Gastrocnemius medialis (tissue), 4 donors: ENCODE measurements at regions not wholly inside any gene's neighbourhood (a gene's known extent, or its start where the extent isn't known, plus 50 kb on each side); places are given as distances from the start of the nearest gene placed in this dataset.

Experiments used
- POLR2A ChIP-seq, 2 donors: fragments of 450-650 bp; IDR thresholded peaks; one replicate each; pipeline ENCODE4 v1.6.1; 2017; ENCODE audit warnings: antibody characterized with exemption in 2 of 2, mild to moderate bottlenecking in 2 of 2, moderate library complexity in 2 of 2
- TF ChIP-seq, protein P1 (sequence below), 5 experiments: fragments of 450-650 bp in 3 of 5; fragments of 200-600 bp in 2 of 5; sonication (generic) in 2 of 5; IDR thresholded peaks in 4 of 5; conservative IDR thresholded peaks in 1 of 5; 1 replicate in 4 of 5; 2 replicates in 1 of 5; pipeline ENCODE4 v1.5.1; 2016 to 2019; ENCODE audit warnings: antibody characterized with exemption in 5 of 5, mild to moderate bottlenecking in 3 of 5, moderate library complexity in 3 of 5

GRCh38 chr3:152517502-152517901 lies 248.8 kb downstream of the MBNL1 start:
- TF ChIP-seq, protein P1, sequence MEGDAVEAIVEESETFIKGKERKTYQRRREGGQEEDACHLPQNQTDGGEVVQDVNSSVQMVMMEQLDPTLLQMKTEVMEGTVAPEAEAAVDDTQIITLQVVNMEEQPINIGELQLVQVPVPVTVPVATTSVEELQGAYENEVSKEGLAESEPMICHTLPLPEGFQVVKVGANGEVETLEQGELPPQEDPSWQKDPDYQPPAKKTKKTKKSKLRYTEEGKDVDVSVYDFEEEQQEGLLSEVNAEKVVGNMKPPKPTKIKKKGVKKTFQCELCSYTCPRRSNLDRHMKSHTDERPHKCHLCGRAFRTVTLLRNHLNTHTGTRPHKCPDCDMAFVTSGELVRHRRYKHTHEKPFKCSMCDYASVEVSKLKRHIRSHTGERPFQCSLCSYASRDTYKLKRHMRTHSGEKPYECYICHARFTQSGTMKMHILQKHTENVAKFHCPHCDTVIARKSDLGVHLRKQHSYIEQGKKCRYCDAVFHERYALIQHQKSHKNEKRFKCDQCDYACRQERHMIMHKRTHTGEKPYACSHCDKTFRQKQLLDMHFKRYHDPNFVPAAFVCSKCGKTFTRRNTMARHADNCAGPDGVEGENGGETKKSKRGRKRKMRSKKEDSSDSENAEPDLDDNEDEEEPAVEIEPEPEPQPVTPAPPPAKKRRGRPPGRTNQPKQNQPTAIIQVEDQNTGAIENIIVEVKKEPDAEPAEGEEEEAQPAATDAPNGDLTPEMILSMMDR (IDR thresholded peaks at IDR 0.05 in 4 of 5, conservative IDR thresholded peaks at IDR 0.05 in 1 of 5), result no peak
- TF ChIP-seq POLR2A (IDR thresholded peaks at IDR 0.05), result no peak
